Mononuclear cell (primary cell): ENCODE measurements at regions not wholly inside any gene's neighbourhood (a gene's known extent, or its start where the extent isn't known, plus 50 kb on each side); places are given as distances from the start of the nearest gene placed in this dataset.

Experiments
- H3K27me3 ChIP-seq: 2 replicates; pipeline ENCODE4 v1.6.0; 2011; ENCODE audit warnings: low read length, control low read depth; ENCODE audit not compliant: insufficient read depth
- H3K4me1 ChIP-seq: 2 replicates; pipeline ENCODE4 v1.5.1; 2011; ENCODE audit warnings: mild to moderate bottlenecking, low read length, control low read depth; ENCODE audit not compliant: insufficient read depth
- H3K4me3 ChIP-seq: 2 replicates; pipeline ENCODE4 v1.5.1; 2011; ENCODE audit warnings: mild to moderate bottlenecking, low read length, moderate library complexity
- H3K9me3 ChIP-seq: 2 replicates; pipeline ENCODE4 v1.5.1; 2011; ENCODE audit warnings: low read depth, mild to moderate bottlenecking, control low read depth, low read length

- H3K4me3 ChIP-seq, result no peak overlapping the region
- peaks cover 56% of the 10 kb centered on the region for H3K4me1 ChIP-seq
- H3K27me3 ChIP-seq, result no peaks in the 10 kb centered on the region
- no peaks in the 10 kb centered on the region for H3K9me3 ChIP-seq
Measured at GRCh38 chr15:70461992-70462391, 301.4 kb downstream of the UACA start.

GRCh38 chr15:70461017-70461416 is 302.3 kb downstream of the UACA start:
- no peaks in the 10 kb centered on the region for H3K9me3 ChIP-seq
- H3K4me1 ChIP-seq, result peaks cover 52% of the 10 kb centered on the region

GRCh38 chr15:70459312-70459711 is 304.0 kb downstream of the UACA start:
- Histone ChIP-seq H3K4me1 (peaks cover 50% of the 10 kb centered on the region), H3K9me3 (no peaks in the 10 kb centered on the region), H3K27me3 (no peaks in the 10 kb centered on the region), H3K4me3 (no peak overlapping the region)

More at GRCh38 chr15:70461017-70461416, 302.3 kb downstream of the UACA start:
- Histone ChIP-seq H3K4me3 (no peak overlapping the region), H3K27me3 (no peaks in the 10 kb centered on the region)

- H3K4me1 ChIP-seq, result peaks cover 20% of the 10 kb centered on the region
- no peak overlapping the region for H3K4me3 ChIP-seq
- no peaks in the 10 kb centered on the region for H3K27me3 ChIP-seq
- H3K9me3 ChIP-seq, result no peaks in the 10 kb centered on the region
Measured at GRCh38 chr15:70453766-70454165, 309.6 kb downstream of the UACA start.

GRCh38 chr15:70453238-70453637 is 310.1 kb downstream of the UACA start:
- Histone ChIP-seq H3K4me1 (peaks cover 25% of the 10 kb centered on the region), H3K27me3 (no peaks in the 10 kb centered on the region), H3K4me3 (no peak overlapping the region), H3K9me3 (no peaks in the 10 kb centered on the region)

- Histone ChIP-seq H3K27me3 (no peaks in the 10 kb centered on the region), H3K4me3 (no peak overlapping the region), H3K4me1 (peaks cover 37% of the 10 kb centered on the region), H3K9me3 (no peaks in the 10 kb centered on the region)
Measured at GRCh38 chr15:70451821-70452653, 311.3 kb downstream of the UACA start.

- H3K9me3 ChIP-seq, result no peaks in the 10 kb centered on the region
- no peak overlapping the region for H3K4me3 ChIP-seq
- peaks cover 37% of the 10 kb centered on the region for H3K4me1 ChIP-seq
- no peaks in the 10 kb centered on the region for H3K27me3 ChIP-seq
Measured at GRCh38 chr15:70450142-70450443, 313.3 kb downstream of the UACA start.

GRCh38 chr15:70449311-70450141 is 313.8 kb downstream of the UACA start:
- Histone ChIP-seq H3K4me3 (no peak overlapping the region), H3K27me3 (no peaks in the 10 kb centered on the region), H3K9me3 (no peaks in the 10 kb centered on the region), H3K4me1 (peaks cover 37% of the 10 kb centered on the region)

GRCh38 chr15:70447928-70448698 is 315.2 kb downstream of the UACA start:
- H3K9me3 ChIP-seq, result no peaks in the 10 kb centered on the region
- H3K4me1 ChIP-seq, result peaks cover 41% of the 10 kb centered on the region
- H3K4me3 ChIP-seq, result no peak overlapping the region
- no peaks in the 10 kb centered on the region for H3K27me3 ChIP-seq

- no peak overlapping the region for H3K4me3 ChIP-seq
- no peaks in the 10 kb centered on the region for H3K27me3 ChIP-seq
- peaks cover 39% of the 10 kb centered on the region for H3K4me1 ChIP-seq
- no peaks in the 10 kb centered on the region for H3K9me3 ChIP-seq
Measured at GRCh38 chr15:70447521-70447920, 315.8 kb downstream of the UACA start.

GRCh38 chr15:70447081-70447480 is 316.3 kb downstream of the UACA start:
- Histone ChIP-seq H3K4me3 (no peak overlapping the region), H3K27me3 (no peaks in the 10 kb centered on the region), H3K9me3 (no peaks in the 10 kb centered on the region), H3K4me1 (peaks cover 35% of the 10 kb centered on the region)

GRCh38 chr15:70443486-70444273 is 319.7 kb downstream of the UACA start:
- Histone ChIP-seq H3K4me1 (peaks cover 20% of the 10 kb centered on the region), H3K9me3 (no peaks in the 10 kb centered on the region), H3K27me3 (no peaks in the 10 kb centered on the region), H3K4me3 (no peak overlapping the region)

GRCh38 chr15:70442616-70443321 is 320.6 kb downstream of the UACA start:
- Histone ChIP-seq H3K4me1 (peaks cover 11% of the 10 kb centered on the region), H3K4me3 (no peak overlapping the region), H3K9me3 (no peaks in the 10 kb centered on the region), H3K27me3 (no peaks in the 10 kb centered on the region)

- no peaks in the 10 kb centered on the region for H3K27me3 ChIP-seq
- no peak overlapping the region for H3K4me3 ChIP-seq
- no peaks in the 10 kb centered on the region for H3K9me3 ChIP-seq
- H3K4me1 ChIP-seq, result peaks cover 6% of the 10 kb centered on the region
Measured at GRCh38 chr15:70442211-70442610, 321.1 kb downstream of the UACA start.
